Hepatocyte (in vitro differentiated cells): ENCODE measurements at regions not wholly inside any gene's neighbourhood (a gene's known extent, or its start where the extent isn't known, plus 50 kb on each side); places are given as distances from the start of the nearest gene placed in this dataset.

Source experiments
- DNase-seq: peaks from one replicate; pipeline ENCODE4 v3.0.0-alpha.2; 2016; ENCODE audit warnings: low spot score
- H2AFZ ChIP-seq: fragments of 200-600 bp; sonication (generic); 2 replicates; pipeline ENCODE4 v1.6.0; 2016; ENCODE audit warnings: antibody characterized with exemption, mild to moderate bottlenecking
- H3K27ac ChIP-seq: fragments of 200-600 bp; sonication (generic); 2 replicates; pipeline ENCODE4 v1.5.1; 2016; ENCODE audit warnings: mild to moderate bottlenecking
- H3K27me3 ChIP-seq: fragments of 200-600 bp; sonication (generic); 2 replicates; pipeline ENCODE4 v1.6.1; 2016
- H3K36me3 ChIP-seq: fragments of 200-600 bp; sonication (generic); replicated peaks from 2 replicates; pipeline ENCODE4 v1.5.1; 2016; ENCODE audit warnings: low read depth; ENCODE audit not compliant: insufficient read depth
- H3K4me1 ChIP-seq: fragments of 200-600 bp; sonication (generic); 2 replicates; pipeline ENCODE4 v1.5.1; 2016; ENCODE audit warnings: mild to moderate bottlenecking, moderate library complexity; ENCODE audit not compliant: insufficient read depth
- H3K4me2 ChIP-seq: fragments of 200-600 bp; sonication (generic); 2 replicates; pipeline ENCODE4 v1.6.0; 2016
- H3K4me3 ChIP-seq: fragments of 200-600 bp; sonication (generic); 2 replicates; pipeline ENCODE4 v1.5.1; 2016; ENCODE audit warnings: mild to moderate bottlenecking
- H3K79me2 ChIP-seq: fragments of 200-600 bp; sonication (generic); 2 replicates; pipeline ENCODE4 v1.6.0; 2017; ENCODE audit warnings: mild to moderate bottlenecking
- H3K9me2 ChIP-seq: fragments of 200-600 bp; sonication (generic); replicated peaks from 2 replicates; pipeline ENCODE4 v1.6.0; 2017; ENCODE audit warnings: mild to moderate bottlenecking; ENCODE audit not compliant: insufficient read depth
- H3K9me3 ChIP-seq: fragments of 200-600 bp; sonication (generic); 2 replicates; pipeline ENCODE4 v1.5.1; 2016; ENCODE audit warnings: low read depth, mild to moderate bottlenecking
- H4K20me1 ChIP-seq: fragments of 200-600 bp; sonication (generic); 2 replicates; pipeline ENCODE4 v1.6.0; 2016; ENCODE audit warnings: mild to moderate bottlenecking; ENCODE audit not compliant: insufficient read depth, poor library complexity, severe bottlenecking
- EZH2 ChIP-seq: fragments of 200-600 bp; sonication (generic); IDR thresholded peaks from 2 replicates; pipeline ENCODE4 v1.6.1; 2016; ENCODE audit warnings: antibody characterized with exemption, mild to moderate bottlenecking, borderline replicate concordance
- EZH2phosphoT487 ChIP-seq: fragments of 200-600 bp; sonication (generic); IDR thresholded peaks from one replicate; pipeline ENCODE4 v1.6.1; 2018; ENCODE audit warnings: antibody characterized with exemption, mild to moderate bottlenecking, low read depth, moderate library complexity; ENCODE audit not compliant: unreplicated experiment, severe bottlenecking
- WGBS: methylation state at CpG from one replicate; pipeline ENCODE4 v1.1.6; 2016; ENCODE audit warnings: low lambda C conversion rate; ENCODE audit errors: missing lambda C conversion rate; 5-methylcytosine and 5-hydroxymethylcytosine counted together
- TF ChIP-seq, protein P1 (sequence below): fragments of 200-600 bp; sonication (generic); IDR thresholded peaks from 2 replicates; pipeline ENCODE4 v1.5.1; 2016; ENCODE audit warnings: antibody characterized with exemption, mild to moderate bottlenecking; ENCODE audit not compliant: poor library complexity

GRCh38 chr5:87780831-87781760, 368.4 kb upstream of the CCNH start:
- no peak overlapping the region for H3K27ac ChIP-seq
- H3K79me2 ChIP-seq: no peaks in the 10 kb centered on the region
- peak overlapping the region; percentile 63 for H3K4me2 ChIP-seq
- WGBS: 14% methylated on average over 13 of the region's 13 CpGs
- DNase-seq: peak; percentile 92
- no peaks in the 10 kb centered on the region for H3K36me3 ChIP-seq
- no peaks in the 10 kb centered on the region for H3K9me2 ChIP-seq
- H3K4me3 ChIP-seq: no peak overlapping the region
- no peaks in the 10 kb centered on the region for H3K9me3 ChIP-seq
- no peak for TF ChIP-seq EZH2phosphoT487
- TF ChIP-seq, protein P1, sequence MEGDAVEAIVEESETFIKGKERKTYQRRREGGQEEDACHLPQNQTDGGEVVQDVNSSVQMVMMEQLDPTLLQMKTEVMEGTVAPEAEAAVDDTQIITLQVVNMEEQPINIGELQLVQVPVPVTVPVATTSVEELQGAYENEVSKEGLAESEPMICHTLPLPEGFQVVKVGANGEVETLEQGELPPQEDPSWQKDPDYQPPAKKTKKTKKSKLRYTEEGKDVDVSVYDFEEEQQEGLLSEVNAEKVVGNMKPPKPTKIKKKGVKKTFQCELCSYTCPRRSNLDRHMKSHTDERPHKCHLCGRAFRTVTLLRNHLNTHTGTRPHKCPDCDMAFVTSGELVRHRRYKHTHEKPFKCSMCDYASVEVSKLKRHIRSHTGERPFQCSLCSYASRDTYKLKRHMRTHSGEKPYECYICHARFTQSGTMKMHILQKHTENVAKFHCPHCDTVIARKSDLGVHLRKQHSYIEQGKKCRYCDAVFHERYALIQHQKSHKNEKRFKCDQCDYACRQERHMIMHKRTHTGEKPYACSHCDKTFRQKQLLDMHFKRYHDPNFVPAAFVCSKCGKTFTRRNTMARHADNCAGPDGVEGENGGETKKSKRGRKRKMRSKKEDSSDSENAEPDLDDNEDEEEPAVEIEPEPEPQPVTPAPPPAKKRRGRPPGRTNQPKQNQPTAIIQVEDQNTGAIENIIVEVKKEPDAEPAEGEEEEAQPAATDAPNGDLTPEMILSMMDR: peak; percentile 97
- TF ChIP-seq EZH2: no peak
- peaks cover 24% of the 10 kb centered on the region for H3K27me3 ChIP-seq
- no peaks in the 10 kb centered on the region for H3K4me1 ChIP-seq
- H2AFZ ChIP-seq: no peak overlapping the region
- no peaks in the 10 kb centered on the region for H4K20me1 ChIP-seq

DNA sequence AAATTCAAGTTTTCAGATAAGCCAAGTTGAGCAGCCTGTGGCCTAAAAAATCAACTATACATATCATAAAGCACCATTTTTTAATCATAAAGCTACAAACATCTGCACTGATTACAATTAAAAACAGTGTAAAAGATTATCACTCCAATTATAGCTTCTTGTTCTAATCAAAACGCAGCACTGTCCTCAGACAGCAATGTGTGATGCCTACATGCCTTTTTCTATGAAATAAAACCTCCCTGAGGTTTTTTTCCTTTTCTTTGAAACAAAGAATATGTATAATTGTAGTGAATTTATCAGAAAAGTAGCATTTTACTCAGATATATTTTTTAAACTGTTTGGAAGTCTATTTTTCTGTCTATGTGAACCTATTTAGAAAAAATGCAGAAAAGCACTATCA, 366.1 kb upstream of the CCNH start:
- Histone ChIP-seq H2AFZ (no peak overlapping the region), H3K36me3 (no peaks in the 10 kb centered on the region), H3K27ac (no peak overlapping the region), H3K4me2 (no peak overlapping the region), H3K27me3 (peaks cover 19% of the 10 kb centered on the region), H4K20me1 (no peaks in the 10 kb centered on the region), H3K4me3 (no peak overlapping the region), H3K4me1 (no peaks in the 10 kb centered on the region), H3K79me2 (no peaks in the 10 kb centered on the region), H3K9me2 (no peaks in the 10 kb centered on the region), H3K9me3 (no peaks in the 10 kb centered on the region)
- no peak for DNase-seq
- WGBS: 79% methylated on average over 1 of the region's 1 CpG
- TF ChIP-seq, protein P1: no peak
- TF ChIP-seq EZH2: no peak
- TF ChIP-seq EZH2phosphoT487: no peak

DNA sequence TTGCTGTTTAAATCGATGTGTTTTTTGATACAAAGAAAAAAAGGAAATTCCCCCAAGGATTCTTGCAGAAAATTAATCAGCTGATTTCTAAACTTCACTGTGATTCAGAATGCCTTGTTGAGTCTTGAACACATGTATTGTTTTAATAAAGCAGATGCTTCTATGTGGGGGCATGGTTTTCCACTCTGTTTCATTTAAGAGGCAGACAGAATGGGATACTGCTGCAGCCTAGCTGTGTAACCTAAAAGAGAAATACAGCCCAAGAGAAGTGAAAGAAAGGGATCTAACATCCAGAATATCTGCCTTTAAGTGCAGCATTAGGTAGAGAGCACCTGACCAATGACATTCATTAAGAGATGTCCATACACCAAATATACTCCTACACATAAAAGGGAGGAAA, 365.1 kb upstream of the CCNH start:
- Histone ChIP-seq H3K4me3 (no peak overlapping the region), H3K9me2 (no peaks in the 10 kb centered on the region), H3K79me2 (no peaks in the 10 kb centered on the region), H3K4me2 (no peak overlapping the region), H2AFZ (no peak overlapping the region), H3K9me3 (no peaks in the 10 kb centered on the region), H4K20me1 (no peaks in the 10 kb centered on the region), H3K36me3 (no peaks in the 10 kb centered on the region), H3K27me3 (peaks cover 12% of the 10 kb centered on the region), H3K27ac (no peak overlapping the region), H3K4me1 (no peaks in the 10 kb centered on the region)
- TF ChIP-seq, protein P1: no peak
- TF ChIP-seq EZH2 (no peak), EZH2phosphoT487 (no peak)
- DNase-seq: no peak
- WGBS: 85% methylated on average over 1 of the region's 1 CpG
